CD4-positive, alpha-beta T cell (primary cell): ENCODE measurements at regions not wholly inside any gene's neighbourhood (a gene's known extent, or its start where the extent isn't known, plus 50 kb on each side); places are given as distances from the start of the nearest gene placed in this dataset.

Experiments used
- ATAC-seq: fragments of 200-7000 bp; cut with Tn5 transposase; one replicate; pipeline ENCODE4 v1.10.0; 2022; ENCODE audit warnings: mild to moderate bottlenecking; ENCODE audit not compliant: poor library complexity
- CTCF ChIA-PET: fragments of 350-600 bp; sonication (Branson Sonifier 250); formaldehyde crosslinking; loops from one replicate; lab custom pipeline; 2021; ENCODE audit warnings: antibody characterized with exemption, inconsistent platforms; lab: Charles Lee
- POLR2A ChIA-PET: fragments of 350-600 bp; sonication (Branson Sonifier 250); formaldehyde crosslinking; loops from one replicate; lab custom pipeline; 2021; ENCODE audit warnings: antibody characterized with exemption, inconsistent platforms; lab: Charles Lee
- DNase-seq, 14 experiments: peaks; one replicate each; pipeline ENCODE4 v3.0.0-alpha.2; 2013 to 2020; ENCODE audit warnings: mixed read lengths in 2 of 14
- H3K27ac ChIP-seq, 2 donors: one replicate each; pipeline versions ENCODE4 v1.5.1 to v1.7.0; 2013; ENCODE audit warnings: low read length in 2 of 2, low read depth in 1 of 2, mild to moderate bottlenecking in 1 of 2
- H3K27me3 ChIP-seq, 2 experiments: 1 replicate in 1 of 2; 2 replicates in 1 of 2; pipeline versions ENCODE4 v1.6.1 to v1.7.0; 2013; ENCODE audit warnings: low read length in 2 of 2, control low read depth in 1 of 2, mild to moderate bottlenecking in 1 of 2, moderate library complexity in 1 of 2; ENCODE audit not compliant: insufficient read depth in 2 of 2, control insufficient read depth in 1 of 2
- H3K36me3 ChIP-seq: one replicate; pipeline ENCODE4 v1.6.1; 2013; ENCODE audit warnings: low read length, control low read depth; ENCODE audit not compliant: insufficient read depth
- H3K4me1 ChIP-seq: one replicate; pipeline ENCODE4 v1.6.1; 2013; ENCODE audit warnings: low read length, control low read depth; ENCODE audit not compliant: insufficient read depth
- H3K4me3 ChIP-seq: one replicate; pipeline ENCODE4 v1.5.1; 2013; ENCODE audit warnings: mild to moderate bottlenecking, low read length, moderate library complexity
- H3K9me3 ChIP-seq, 2 experiments: 1 replicate in 1 of 2; 2 replicates in 1 of 2; pipeline versions ENCODE4 v1.6.1 to v1.7.0; 2013; ENCODE audit warnings: low read length in 2 of 2, mild to moderate bottlenecking in 2 of 2, control low read depth in 1 of 2, moderate library complexity in 1 of 2; ENCODE audit not compliant: control insufficient read depth in 1 of 2, insufficient read depth in 1 of 2
- H3K27ac Mint-ChIP-seq: one replicate; pipeline ENCODE4 v1.8.0; 2020; ENCODE audit warnings: mixed read lengths
- H3K27me3 Mint-ChIP-seq: one replicate; pipeline ENCODE4 v1.8.0; 2021; ENCODE audit warnings: mixed read lengths
- H3K36me3 Mint-ChIP-seq: one replicate; pipeline ENCODE4 v1.8.0; 2021; ENCODE audit warnings: low read depth, mixed read lengths
- H3K4me1 Mint-ChIP-seq: one replicate; pipeline ENCODE4 v1.8.0; 2021; ENCODE audit warnings: low read depth, mixed read lengths
- H3K4me3 Mint-ChIP-seq: one replicate; pipeline ENCODE4 v1.8.0; 2020; ENCODE audit warnings: mild to moderate bottlenecking, mixed read lengths
- H3K9me3 Mint-ChIP-seq: one replicate; pipeline ENCODE4 v1.8.0; 2020; ENCODE audit warnings: mixed read lengths
- CTCF ChIP-seq: fragments of 200-600 bp; IDR thresholded peaks from one replicate; pipeline ENCODE4 v1.8.0; 2022; ENCODE audit warnings: antibody characterized with exemption, mild to moderate bottlenecking
- intact Hi-C, 2 experiments: fragments of 100-400 bp; cut with DNase I in 1 of 2; cut with micrococcal nuclease in 1 of 2; formaldehyde crosslinking; loops; one replicate each; pipeline versions ENCODE4 v1.15.1 to v1.9.0; 2023 to 2025; cut with DNase I, micrococcal nuclease

- Histone ChIP-seq H3K4me3 (no peak overlapping the region), H3K4me1 (no peaks in the 10 kb centered on the region), H3K27ac (no peak overlapping the region), H3K9me3 (peaks cover 0 to 4% of the 10 kb centered on the region in 2 experiments), H3K36me3 (no peaks in the 10 kb centered on the region), H3K27me3 (no peaks in the 10 kb centered on the region)
- ChIA-PET POLR2A (no interaction called here), CTCF (no interaction called here)
- Mint-ChIP-seq H3K4me1 (no peaks in the 10 kb centered on the region), H3K27ac (no peak overlapping the region), H3K27me3 (no peaks in the 10 kb centered on the region), H3K36me3 (no peaks in the 10 kb centered on the region), H3K9me3 (peaks cover 2% of the 10 kb centered on the region), H3K4me3 (no peak overlapping the region)
- TF ChIP-seq CTCF = no peak
- ATAC-seq (no peak), DNase-seq (no peak)
- intact Hi-C loops = no loop called here
Measured at GRCh38 chr15:94917068-94917467, 685.7 kb downstream of the MCTP2 start.

- Mint-ChIP-seq H3K36me3 (no peaks in the 10 kb centered on the region), H3K4me1 (no peaks in the 10 kb centered on the region), H3K9me3 (peaks cover 2% of the 10 kb centered on the region), H3K27ac (no peak overlapping the region), H3K27me3 (no peaks in the 10 kb centered on the region), H3K4me3 (no peak overlapping the region)
- no peaks in the 10 kb centered on the region for H3K36me3 ChIP-seq
- H3K27me3 ChIP-seq = no peaks in the 10 kb centered on the region
- intact Hi-C loops = no loop called here
- peaks cover 0 to 3% of the 10 kb centered on the region in 2 experiments for H3K9me3 ChIP-seq
- H3K4me1 ChIP-seq = no peaks in the 10 kb centered on the region
- no peak for TF ChIP-seq CTCF
- ChIA-PET CTCF (no interaction called here), POLR2A (no interaction called here)
- no peak for ATAC-seq
- no peak overlapping the region for H3K4me3 ChIP-seq
- no peak for DNase-seq
- H3K27ac ChIP-seq = no peak overlapping the region
Measured at GRCh38 chr15:94921936-94922335, 690.6 kb downstream of the MCTP2 start.

- H3K9me3 Mint-ChIP-seq = no peaks in the 10 kb centered on the region
- H3K27ac Mint-ChIP-seq = no peak overlapping the region
- H3K4me1 ChIP-seq = no peaks in the 10 kb centered on the region
- H3K36me3 ChIP-seq = no peaks in the 10 kb centered on the region
- no peak overlapping the region for H3K27ac ChIP-seq
- no peaks in the 10 kb centered on the region for H3K27me3 ChIP-seq
- H3K4me1 Mint-ChIP-seq = no peaks in the 10 kb centered on the region
- intact Hi-C loops = no loop called here
- DNase-seq = no peak
- H3K9me3 ChIP-seq = no peaks in the 10 kb centered on the region
- no peak for ATAC-seq
- H3K4me3 ChIP-seq = no peak overlapping the region
- H3K4me3 Mint-ChIP-seq = no peak overlapping the region
- ChIA-PET CTCF (no interaction called here), POLR2A (no interaction called here)
- no peaks in the 10 kb centered on the region for H3K27me3 Mint-ChIP-seq
- TF ChIP-seq CTCF = no peak
- H3K36me3 Mint-ChIP-seq = no peaks in the 10 kb centered on the region
Measured at GRCh38 chr15:94924057-94924456, 692.7 kb downstream of the MCTP2 start.
